ENCODE measurements at regions not wholly inside any gene's neighbourhood (a gene's known extent, or its start where the extent isn't known, plus 50 kb on each side); places are given as distances from the start of the nearest gene placed in this dataset.

- intact Hi-C loops (cut with DNase I) = no loop called here
- 61 to 69% (median 67%) methylated on average over 28 of the region's 28 CpGs for WGBS, 3 donors
- no peak for DNase-seq
- no peaks in the 10 kb centered on the region for H3K9me3 ChIP-seq
- H3K36me3 ChIP-seq = no peaks in the 10 kb centered on the region
- H3K27ac ChIP-seq = no peak overlapping the region
- H3K4me1 ChIP-seq (ENCODE audit: insufficient read depth) = no peaks in the 10 kb centered on the region
- no peak overlapping the region for H3K4me3 ChIP-seq
- no peak for TF ChIP-seq EP300 (IDR thresholded peaks at IDR 0.05)
- TF ChIP-seq POLR2A (IDR thresholded peaks at IDR 0.05) = no peak
- no peak for TF ChIP-seq CTCF (IDR thresholded peaks at IDR 0.05)
- no peaks in the 10 kb centered on the region for H3K27me3 ChIP-seq
Measured at GRCh38 chr11:44443836-44444769, 121.4 kb upstream of the CD82 start.

- intact Hi-C loops (cut with DNase I) = no loop called here
- WGBS, 3 donors = 44 to 69% (median 47%) methylated on average over 3 of the region's 3 CpGs
Measured at GRCh38 chr11:44444770-44445321, 120.6 kb upstream of the CD82 start.

GRCh38 chr11:44445500-44446365 is 119.7 kb upstream of the CD82 start:
- no peak for TF ChIP-seq POLR2A (IDR thresholded peaks at IDR 0.05)
- no peak for TF ChIP-seq EP300 (IDR thresholded peaks at IDR 0.05)
- TF ChIP-seq CTCF (IDR thresholded peaks at IDR 0.05) = no peak
- no peaks in the 10 kb centered on the region for H3K27me3 ChIP-seq

More at GRCh38 chr11:44444770-44445321, 120.6 kb upstream of the CD82 start:
- Histone ChIP-seq H3K4me1 (ENCODE audit: insufficient read depth) (no peaks in the 10 kb centered on the region), H3K36me3 (no peaks in the 10 kb centered on the region), H3K9me3 (no peaks in the 10 kb centered on the region), H3K27ac (no peak overlapping the region), H3K4me3 (no peak overlapping the region), H3K27me3 (no peaks in the 10 kb centered on the region)
- no peak for DNase-seq
- TF ChIP-seq POLR2A (IDR thresholded peaks at IDR 0.05) = no peak
- TF ChIP-seq CTCF (IDR thresholded peaks at IDR 0.05) = no peak
- TF ChIP-seq EP300 (IDR thresholded peaks at IDR 0.05) = no peak

GRCh38 chr11:44446366-44446762 is 119.1 kb upstream of the CD82 start:
- Histone ChIP-seq H3K4me1 (ENCODE audit: insufficient read depth) (no peaks in the 10 kb centered on the region), H3K27me3 (no peaks in the 10 kb centered on the region), H3K36me3 (no peaks in the 10 kb centered on the region), H3K27ac (no peak overlapping the region), H3K9me3 (no peaks in the 10 kb centered on the region), H3K4me3 (no peak overlapping the region)
- whole genome bisulfite sequencing, 3 donors = 43 to 62% (median 46%) methylated on average over 7 of the region's 7 CpGs
- intact Hi-C loops (cut with DNase I) = no loop called here
- TF ChIP-seq CTCF (IDR thresholded peaks at IDR 0.05) (no peak), POLR2A (IDR thresholded peaks at IDR 0.05) (no peak), EP300 (IDR thresholded peaks at IDR 0.05) (no peak)
- no peak for DNase-seq

More at GRCh38 chr11:44445500-44446365, 119.7 kb upstream of the CD82 start:
- WGBS, 3 donors = 28 to 43% (median 31%) methylated on average over 9 of the region's 9 CpGs
- no peaks in the 10 kb centered on the region for H3K36me3 ChIP-seq
- H3K9me3 ChIP-seq = no peaks in the 10 kb centered on the region
- no peak overlapping the region for H3K27ac ChIP-seq
- no peaks in the 10 kb centered on the region for H3K4me1 ChIP-seq (ENCODE audit: insufficient read depth)
- intact Hi-C loops (cut with DNase I) = no loop called here
- no peak for DNase-seq
- no peak overlapping the region for H3K4me3 ChIP-seq

Measured in ovary (tissue), 7 donors.